ENCODE measurements at regions not wholly inside any gene's neighbourhood (a gene's known extent, or its start where the extent isn't known, plus 50 kb on each side); places are given as distances from the start of the nearest gene placed in this dataset.

- intact Hi-C loops (cut with DNase I): no loop called here
- DNase-seq: no peak
- ATAC-seq: no peak
Observed at GRCh38 chr1:81387446-81387845, 413.3 kb upstream of the ADGRL2 start.

- no peak for ATAC-seq
- intact Hi-C loops (cut with DNase I): no loop called here
- no peak for DNase-seq
Observed at GRCh38 chr1:81382561-81382960, 418.2 kb upstream of the ADGRL2 start.

- intact Hi-C loops (cut with DNase I): no loop called here
- DNase-seq (no peak), ATAC-seq (no peak)
Observed at GRCh38 chr1:81381881-81382280, 418.9 kb upstream of the ADGRL2 start.

GRCh38 chr1:81380436-81380835, 420.3 kb upstream of the ADGRL2 start:
- ATAC-seq: no peak
- intact Hi-C loops (cut with DNase I): no loop called here

GRCh38 chr1:81379430-81379829, 421.3 kb upstream of the ADGRL2 start:
- intact Hi-C loops (cut with DNase I): no loop called here
- no peak for DNase-seq
- ATAC-seq: peak; percentile 8 to 22

More at GRCh38 chr1:81380436-81380835, 420.3 kb upstream of the ADGRL2 start:
- DNase-seq: no peak

GRCh38 chr1:81377406-81377805, 423.3 kb upstream of the ADGRL2 start:
- intact Hi-C loops (cut with DNase I): no loop called here
- ATAC-seq (no peak), DNase-seq (no peak)

- ATAC-seq: peak in 1 of 2 donors; percentile 68
- DNase-seq: no peak
- intact Hi-C loops (cut with DNase I): no loop called here
Observed at GRCh38 chr1:81375884-81376548, 424.7 kb upstream of the ADGRL2 start.

- no peak for DNase-seq
- no peak for ATAC-seq
- intact Hi-C loops (cut with DNase I): no loop called here
Observed at GRCh38 chr1:81374481-81374880, 426.3 kb upstream of the ADGRL2 start.

GRCh38 chr1:81371864-81372263, 428.9 kb upstream of the ADGRL2 start:
- intact Hi-C loops (cut with DNase I): no loop called here
- DNase-seq: no peak

GRCh38 chr1:81369833-81370232, 430.9 kb upstream of the ADGRL2 start:
- intact Hi-C loops (cut with DNase I): no loop called here
- ATAC-seq: no peak
- DNase-seq: no peak

More at GRCh38 chr1:81371864-81372263, 428.9 kb upstream of the ADGRL2 start:
- no peak for ATAC-seq

- DNase-seq: no peak
- no peak for ATAC-seq
- intact Hi-C loops (cut with DNase I): no loop called here
Observed at GRCh38 chr1:81366173-81366572, 434.6 kb upstream of the ADGRL2 start.

GRCh38 chr1:81364088-81364487, 436.6 kb upstream of the ADGRL2 start:
- no peak for ATAC-seq
- no peak for DNase-seq
- intact Hi-C loops (cut with DNase I): no loop called here

GRCh38 chr1:81358151-81358550, 442.6 kb upstream of the ADGRL2 start:
- no peak for ATAC-seq
- DNase-seq: no peak
- intact Hi-C loops (cut with DNase I): no loop called here

- DNase-seq (no peak), ATAC-seq (no peak)
- intact Hi-C loops (cut with DNase I): no loop called here
Observed at GRCh38 chr1:81351864-81352263, 448.9 kb upstream of the ADGRL2 start.

GRCh38 chr1:81349194-81349965, 451.4 kb upstream of the ADGRL2 start:
- ATAC-seq (no peak), DNase-seq (no peak)
- intact Hi-C loops (cut with DNase I): no loop called here

- intact Hi-C loops (cut with DNase I): no loop called here
- DNase-seq: no peak
- peak; percentile 27 to 47 for ATAC-seq
Observed at GRCh38 chr1:81345110-81345509, 455.6 kb upstream of the ADGRL2 start.

GRCh38 chr1:81340239-81340638, 460.5 kb upstream of the ADGRL2 start:
- intact Hi-C loops (cut with DNase I): no loop called here
- no peak for DNase-seq
- no peak for ATAC-seq

GRCh38 chr1:81337226-81337625, 463.5 kb upstream of the ADGRL2 start:
- ATAC-seq: no peak
- intact Hi-C loops (cut with DNase I): no loop called here

GRCh38 chr1:81335876-81336275, 464.9 kb upstream of the ADGRL2 start:
- DNase-seq: no peak
- intact Hi-C loops (cut with DNase I): no loop called here
- no peak for ATAC-seq

More at GRCh38 chr1:81337226-81337625, 463.5 kb upstream of the ADGRL2 start:
- no peak for DNase-seq

GRCh38 chr1:81330521-81330920, 470.2 kb upstream of the ADGRL2 start:
- intact Hi-C loops (cut with DNase I): no loop called here
- DNase-seq (no peak), ATAC-seq (peak in 1 of 2 donors; percentile 71)

GRCh38 chr1:81330111-81330510, 470.6 kb upstream of the ADGRL2 start:
- intact Hi-C loops (cut with DNase I): no loop called here
- no peak for ATAC-seq
- DNase-seq: no peak

Measured in left cardiac atrium (tissue), 4 donors.